ENCODE measurements at regions not wholly inside any gene's neighbourhood (a gene's known extent, or its start where the extent isn't known, plus 50 kb on each side); places are given as distances from the start of the nearest gene placed in this dataset.

GRCh38 chr1:208825300-208825699 is 581.1 kb upstream of the PLXNA2 start:
- no peak for TF ChIP-seq CTCF (conservative IDR thresholded peaks at IDR 0.05)
- no peak overlapping the region for H3K27ac ChIP-seq

DNA sequence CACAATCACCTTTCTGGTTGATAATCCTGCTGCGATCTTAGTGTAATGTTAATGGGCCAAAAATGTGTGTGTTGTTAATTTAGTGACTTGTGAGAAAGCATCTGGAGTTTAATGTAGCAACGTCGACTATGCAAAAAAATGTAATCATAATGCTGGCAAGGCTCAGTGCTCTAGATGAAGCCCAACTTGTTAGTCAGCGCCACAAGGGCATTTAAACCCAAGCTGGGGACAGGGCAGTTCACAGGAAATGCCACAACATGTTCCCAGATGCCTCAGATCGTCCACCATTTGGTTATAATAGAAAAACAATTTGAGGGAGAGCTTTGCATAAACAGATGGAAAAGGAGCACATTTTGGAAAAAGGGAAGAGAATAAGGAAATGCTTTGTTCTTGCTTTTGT is 585.4 kb upstream of the PLXNA2 start:
- no peak for TF ChIP-seq CTCF (conservative IDR thresholded peaks at IDR 0.05)

DNA sequence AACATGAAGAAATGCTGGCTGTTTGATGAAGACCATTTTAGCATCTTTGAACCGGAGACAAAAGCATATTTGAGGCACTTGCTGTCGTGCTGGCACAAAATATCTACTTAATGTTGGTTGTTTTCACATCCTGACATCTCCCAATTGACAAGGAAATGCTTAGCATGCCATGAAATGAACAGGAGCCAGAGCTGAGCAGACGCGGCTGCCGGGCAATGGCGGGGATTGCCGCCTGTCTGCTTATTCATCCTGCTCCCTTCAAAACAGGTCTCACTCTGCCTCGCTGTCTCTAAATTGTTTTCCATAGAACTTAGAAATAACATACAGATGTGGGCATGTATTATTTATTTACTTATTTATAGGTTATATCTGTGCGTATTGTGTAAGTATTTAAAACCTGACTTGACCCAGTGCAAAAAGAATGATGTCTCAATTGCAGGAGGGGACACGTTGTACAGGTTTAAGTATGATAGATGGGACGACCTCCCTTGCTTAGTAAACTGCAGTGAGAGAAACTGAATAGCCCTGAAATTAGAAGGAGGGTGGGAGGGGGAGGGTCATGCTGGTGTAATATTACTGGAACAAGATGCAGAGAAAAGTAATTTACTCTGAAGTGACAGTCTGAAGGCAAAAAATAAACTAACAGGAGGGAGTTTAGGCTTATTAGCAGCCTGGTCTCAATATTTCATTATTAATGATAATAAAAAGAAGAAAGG is 590.4 kb upstream of the PLXNA2 start:
- no peak overlapping the region for H3K27ac ChIP-seq
- no peak for TF ChIP-seq CTCF (conservative IDR thresholded peaks at IDR 0.05)

More for the DNA sequence above, 585.4 kb upstream of the PLXNA2 start:
- H3K27ac ChIP-seq: no peak overlapping the region

DNA sequence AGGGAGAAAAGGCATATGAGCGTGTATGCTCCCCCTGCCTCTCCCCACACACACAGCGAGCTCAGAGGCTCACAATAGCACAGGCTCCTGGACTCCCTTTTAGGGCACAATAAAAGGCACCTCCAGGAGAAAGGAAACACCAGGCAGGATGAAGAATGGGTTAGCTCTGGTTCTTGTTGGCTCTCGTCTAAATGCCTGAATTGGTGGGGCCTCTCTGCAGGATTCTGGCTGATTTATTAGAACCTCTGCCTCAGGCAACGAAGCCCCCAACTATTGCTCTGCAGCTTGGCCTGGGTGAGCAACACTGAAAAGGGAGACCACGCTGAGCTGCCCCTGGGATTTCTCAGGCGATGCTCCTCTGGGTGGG is 590.9 kb upstream of the PLXNA2 start:
- no peak for TF ChIP-seq CTCF (conservative IDR thresholded peaks at IDR 0.05)
- no peak overlapping the region for H3K27ac ChIP-seq

- no peak for TF ChIP-seq CTCF (conservative IDR thresholded peaks at IDR 0.05)
- no peak overlapping the region for H3K27ac ChIP-seq
Observed at GRCh38 chr1:208835781-208836180, 591.6 kb upstream of the PLXNA2 start.

DNA sequence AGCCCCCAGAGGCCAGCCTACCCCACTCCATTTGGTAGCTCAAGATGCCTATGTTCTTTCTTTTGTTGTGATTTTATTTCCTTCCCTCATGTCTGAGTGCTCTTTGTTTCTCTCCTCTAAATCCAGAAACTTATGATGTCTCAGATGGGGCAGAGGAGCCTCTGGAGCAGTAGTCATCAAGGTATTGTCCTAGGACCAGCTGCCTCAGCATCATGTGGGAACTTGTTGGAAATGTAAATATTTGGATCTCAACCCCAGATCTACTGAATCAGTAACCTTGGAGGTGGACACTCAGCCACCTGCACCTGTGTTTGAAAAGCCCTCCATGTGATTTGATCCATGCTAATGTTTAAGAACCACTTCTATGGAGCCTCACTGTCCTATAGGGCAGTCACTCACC is 593.1 kb upstream of the PLXNA2 start:
- TF ChIP-seq CTCF (conservative IDR thresholded peaks at IDR 0.05): no peak
- H3K27ac ChIP-seq: no peak overlapping the region

DNA sequence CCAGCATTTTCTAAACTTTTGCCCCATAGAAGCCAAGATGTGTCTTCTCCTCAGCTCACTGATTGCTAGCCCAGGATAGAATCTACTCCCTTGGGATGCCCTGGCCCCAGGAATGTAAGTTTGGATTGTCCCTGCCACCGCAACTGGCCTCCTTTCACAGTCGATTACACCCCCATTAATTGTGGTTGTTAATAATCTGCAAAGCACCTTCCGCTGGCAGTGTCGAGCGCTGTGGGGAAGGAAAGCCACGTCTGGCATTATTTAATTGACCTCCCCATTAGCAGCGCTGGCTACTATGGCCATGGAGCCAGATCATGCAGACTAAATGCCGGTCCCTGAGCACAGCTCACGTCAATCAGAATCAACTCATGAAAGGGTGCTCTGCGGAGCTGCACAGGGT is 597.3 kb upstream of the PLXNA2 start:
- no peak overlapping the region for H3K27ac ChIP-seq
- TF ChIP-seq CTCF (conservative IDR thresholded peaks at IDR 0.05): no peak
